GM18858 (cell line): ENCODE measurements at regions not wholly inside any gene's neighbourhood (a gene's known extent, or its start where the extent isn't known, plus 50 kb on each side); places are given as distances from the start of the nearest gene placed in this dataset.

Experiments used
- ATAC-seq: cut with Tn5 transposase; IDR thresholded peaks from one replicate; pipeline ENCODE4 v1.9.1; 2021; ENCODE audit not compliant: unreplicated experiment

GRCh38 chr6:154561750-154562149, 51.3 kb upstream of the CNKSR3 start:
- ATAC-seq = no peak

- ATAC-seq = no peak
Observed at GRCh38 chr6:154565331-154565730, 54.8 kb upstream of the CNKSR3 start.

- no peak for ATAC-seq
Observed at GRCh38 chr6:154566866-154567265, 56.4 kb upstream of the CNKSR3 start.

- no peak for ATAC-seq
Observed at GRCh38 chr6:154567695-154568220, 57.3 kb upstream of the CNKSR3 start.

- no peak for ATAC-seq
Observed at GRCh38 chr6:154569156-154569862, 58.8 kb upstream of the CNKSR3 start.

- ATAC-seq = no peak
Observed at GRCh38 chr6:154570505-154570904, 60.0 kb upstream of the CNKSR3 start.

GRCh38 chr6:154572556-154572955, 62.1 kb upstream of the CNKSR3 start:
- ATAC-seq = no peak

GRCh38 chr6:154578004-154578559, 67.6 kb upstream of the CNKSR3 start:
- ATAC-seq = no peak

GRCh38 chr6:154579046-154579445, 68.6 kb upstream of the CNKSR3 start:
- no peak for ATAC-seq

- ATAC-seq = no peak
Observed at GRCh38 chr6:154579485-154579884, 69.0 kb upstream of the CNKSR3 start.

- ATAC-seq = no peak
Observed at GRCh38 chr6:154580397-154581135, 70.1 kb upstream of the CNKSR3 start.

- no peak for ATAC-seq
Observed at GRCh38 chr6:154582696-154583095, 72.2 kb upstream of the CNKSR3 start.

- no peak for ATAC-seq
Observed at GRCh38 chr6:154583546-154584188, 73.2 kb upstream of the CNKSR3 start.

GRCh38 chr6:154590756-154591155, 80.3 kb upstream of the CNKSR3 start:
- ATAC-seq = no peak

GRCh38 chr6:154591234-154591633, 80.7 kb upstream of the CNKSR3 start:
- ATAC-seq = no peak

GRCh38 chr6:154592199-154592860, 81.8 kb upstream of the CNKSR3 start:
- ATAC-seq = no peak

- no peak for ATAC-seq
Observed at GRCh38 chr6:154593122-154593521, 82.6 kb upstream of the CNKSR3 start.

GRCh38 chr6:154594496-154595198, 84.2 kb upstream of the CNKSR3 start:
- no peak for ATAC-seq

- ATAC-seq = no peak
Observed at GRCh38 chr6:154595538-154595937, 85.1 kb upstream of the CNKSR3 start.

GRCh38 chr6:154596009-154596408, 85.5 kb upstream of the CNKSR3 start:
- ATAC-seq = no peak
